GM12878 (cell line): ENCODE measurements at regions not wholly inside any gene's neighbourhood (a gene's known extent, or its start where the extent isn't known, plus 50 kb on each side); places are given as distances from the start of the nearest gene placed in this dataset.

Source experiments
- BCLAF1 ChIP-seq: fragments of 450-650 bp; IDR thresholded peaks from 2 replicates; pipeline ENCODE4 v1.6.1; 2017; ENCODE audit warnings: antibody characterized with exemption, mild to moderate bottlenecking, moderate library complexity
- BHLHE40 ChIP-seq, 2 experiments: fragments of 450-650 bp in 1 of 2; IDR thresholded peaks; 2 replicates each; pipeline ENCODE4 v1.6.1; 2011 to 2017; ENCODE audit warnings: low read depth in 2 of 2, borderline replicate concordance in 1 of 2, improper control_type of control experiment in 1 of 2, low read length in 1 of 2, mild to moderate bottlenecking in 1 of 2
- CTCF ChIP-seq, 3 experiments: IDR thresholded peaks in 2 of 3; conservative IDR thresholded peaks in 1 of 3; 2 replicates each; pipeline ENCODE4 v1.5.1; 2011; ENCODE audit warnings: low read depth in 3 of 3, low read length in 3 of 3, mild to moderate bottlenecking in 3 of 3, control low read depth in 2 of 3, moderate library complexity in 2 of 3, inconsistent platforms in 1 of 3, mixed read lengths in 1 of 3; ENCODE audit not compliant: control insufficient read depth in 2 of 3, insufficient read depth in 1 of 3; ENCODE audit errors: extremely low read depth in 1 of 3
- JUNB ChIP-seq: IDR thresholded peaks from 2 replicates; pipeline ENCODE4 v1.6.1; 2016; ENCODE audit warnings: antibody characterized with exemption, mild to moderate bottlenecking
- MAX ChIP-seq: IDR thresholded peaks from 2 replicates; pipeline ENCODE4 v1.6.1; 2012; ENCODE audit warnings: low read depth, low read length, improper control_type of control experiment
- MTA2 ChIP-seq: fragments of 450-650 bp; IDR thresholded peaks from 2 replicates; pipeline ENCODE4 v1.6.1; 2016; ENCODE audit warnings: low read depth, mild to moderate bottlenecking, moderate library complexity
- PML ChIP-seq: IDR thresholded peaks from 2 replicates; pipeline ENCODE4 v1.6.1; 2012; ENCODE audit warnings: low read length, inconsistent platforms
- POLR2A ChIP-seq: IDR thresholded peaks from 2 replicates; pipeline ENCODE4 v1.6.1; 2011; ENCODE audit warnings: low read depth, mild to moderate bottlenecking, low read length
- SP1 ChIP-seq: IDR thresholded peaks from one replicate; pipeline ENCODE4 v1.6.1; 2011; ENCODE audit warnings: low read depth, low read length
- TARDBP ChIP-seq: IDR thresholded peaks from 2 replicates; pipeline ENCODE4 v1.6.1; 2016; ENCODE audit warnings: borderline replicate concordance
- USF2 ChIP-seq: IDR thresholded peaks from 2 replicates; pipeline ENCODE4 v1.6.1; 2011; ENCODE audit warnings: low read depth, low read length, improper control_type of control experiment, borderline replicate concordance
- ZNF274 ChIP-seq: IDR thresholded peaks from one replicate; pipeline ENCODE4 v1.8.0; 2011; ENCODE audit not compliant: insufficient read length, insufficient read depth

- TF ChIP-seq CTCF (IDR thresholded peaks at IDR 0.05 in 2 of 3, conservative IDR thresholded peaks at IDR 0.05 in 1 of 3; ENCODE audit: control insufficient read depth in 2 of 3, extremely low read depth in 1 of 3, insufficient read depth in 1 of 3, low read depth in 3 of 3, low read length in 3 of 3) (no peak), PML (no peak), TARDBP (no peak), BCLAF1 (no peak), MAX (no peak), USF2 (no peak), MTA2 (no peak), ZNF274 (no peak), SP1 (no peak), POLR2A (no peak), JUNB (no peak), BHLHE40 (IDR thresholded peaks at IDR 0.05; ENCODE audit: borderline replicate concordance in 1 of 2, low read depth in 2 of 2, low read length in 1 of 2) (no peak)
These were observed 687.2 kb downstream of the RNF144A start for GRCh38 chr2:7604456-7604855.
